Panc1 (cell line): ENCODE measurements at regions not wholly inside any gene's neighbourhood (a gene's known extent, or its start where the extent isn't known, plus 50 kb on each side); places are given as distances from the start of the nearest gene placed in this dataset.

ENCODE experiments used
- POLR2AphosphoS5 ChIP-seq: IDR thresholded peaks from 2 replicates; pipeline ENCODE4 v1.6.1; 2012; ENCODE audit warnings: mild to moderate bottlenecking, low read depth, low read length, moderate library complexity
- SIN3A ChIP-seq: IDR thresholded peaks from 2 replicates; pipeline ENCODE4 v1.6.1; 2012; ENCODE audit warnings: low read depth, mild to moderate bottlenecking, low read length, moderate library complexity, borderline replicate concordance; ENCODE audit not compliant: insufficient read depth
- TF ChIP-seq, protein P1 (sequence below): fragments of 450-650 bp; IDR thresholded peaks from 2 replicates; pipeline ENCODE4 v1.5.1; 2017; ENCODE audit warnings: mild to moderate bottlenecking
- TF ChIP-seq, protein P2 (sequence below), 2 experiments: IDR thresholded peaks; 2 replicates each; pipeline ENCODE4 v1.6.1; 2011 to 2012; ENCODE audit warnings: low read depth in 2 of 2, control low read depth in 1 of 2, low read length in 1 of 2, mild to moderate bottlenecking in 1 of 2, moderate library complexity in 1 of 2; ENCODE audit not compliant: insufficient read depth in 1 of 2

DNA sequence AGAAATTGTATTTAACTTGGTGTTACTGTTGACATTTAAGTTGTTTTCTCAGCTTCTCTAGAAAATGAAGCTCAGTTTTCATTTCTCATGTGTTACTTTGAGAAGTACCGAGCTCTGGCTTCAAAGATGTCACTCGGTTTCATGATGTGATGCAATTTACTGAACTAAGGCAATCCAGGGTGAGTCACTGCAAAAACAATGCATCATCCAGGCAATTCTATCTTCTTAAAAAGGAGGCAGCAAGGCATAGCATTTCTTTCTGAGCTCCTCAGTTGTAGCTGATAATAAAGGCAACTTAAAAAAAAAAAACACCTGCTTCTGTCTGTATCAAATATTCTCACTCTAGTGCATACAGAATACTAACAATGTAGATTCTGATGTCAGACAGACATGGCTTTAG lies 91.1 kb upstream of the KCNA4 start:
- TF ChIP-seq, protein P1, sequence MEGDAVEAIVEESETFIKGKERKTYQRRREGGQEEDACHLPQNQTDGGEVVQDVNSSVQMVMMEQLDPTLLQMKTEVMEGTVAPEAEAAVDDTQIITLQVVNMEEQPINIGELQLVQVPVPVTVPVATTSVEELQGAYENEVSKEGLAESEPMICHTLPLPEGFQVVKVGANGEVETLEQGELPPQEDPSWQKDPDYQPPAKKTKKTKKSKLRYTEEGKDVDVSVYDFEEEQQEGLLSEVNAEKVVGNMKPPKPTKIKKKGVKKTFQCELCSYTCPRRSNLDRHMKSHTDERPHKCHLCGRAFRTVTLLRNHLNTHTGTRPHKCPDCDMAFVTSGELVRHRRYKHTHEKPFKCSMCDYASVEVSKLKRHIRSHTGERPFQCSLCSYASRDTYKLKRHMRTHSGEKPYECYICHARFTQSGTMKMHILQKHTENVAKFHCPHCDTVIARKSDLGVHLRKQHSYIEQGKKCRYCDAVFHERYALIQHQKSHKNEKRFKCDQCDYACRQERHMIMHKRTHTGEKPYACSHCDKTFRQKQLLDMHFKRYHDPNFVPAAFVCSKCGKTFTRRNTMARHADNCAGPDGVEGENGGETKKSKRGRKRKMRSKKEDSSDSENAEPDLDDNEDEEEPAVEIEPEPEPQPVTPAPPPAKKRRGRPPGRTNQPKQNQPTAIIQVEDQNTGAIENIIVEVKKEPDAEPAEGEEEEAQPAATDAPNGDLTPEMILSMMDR, result no peak
- TF ChIP-seq POLR2AphosphoS5 (no peak), SIN3A (no peak)
- TF ChIP-seq, protein P2, sequence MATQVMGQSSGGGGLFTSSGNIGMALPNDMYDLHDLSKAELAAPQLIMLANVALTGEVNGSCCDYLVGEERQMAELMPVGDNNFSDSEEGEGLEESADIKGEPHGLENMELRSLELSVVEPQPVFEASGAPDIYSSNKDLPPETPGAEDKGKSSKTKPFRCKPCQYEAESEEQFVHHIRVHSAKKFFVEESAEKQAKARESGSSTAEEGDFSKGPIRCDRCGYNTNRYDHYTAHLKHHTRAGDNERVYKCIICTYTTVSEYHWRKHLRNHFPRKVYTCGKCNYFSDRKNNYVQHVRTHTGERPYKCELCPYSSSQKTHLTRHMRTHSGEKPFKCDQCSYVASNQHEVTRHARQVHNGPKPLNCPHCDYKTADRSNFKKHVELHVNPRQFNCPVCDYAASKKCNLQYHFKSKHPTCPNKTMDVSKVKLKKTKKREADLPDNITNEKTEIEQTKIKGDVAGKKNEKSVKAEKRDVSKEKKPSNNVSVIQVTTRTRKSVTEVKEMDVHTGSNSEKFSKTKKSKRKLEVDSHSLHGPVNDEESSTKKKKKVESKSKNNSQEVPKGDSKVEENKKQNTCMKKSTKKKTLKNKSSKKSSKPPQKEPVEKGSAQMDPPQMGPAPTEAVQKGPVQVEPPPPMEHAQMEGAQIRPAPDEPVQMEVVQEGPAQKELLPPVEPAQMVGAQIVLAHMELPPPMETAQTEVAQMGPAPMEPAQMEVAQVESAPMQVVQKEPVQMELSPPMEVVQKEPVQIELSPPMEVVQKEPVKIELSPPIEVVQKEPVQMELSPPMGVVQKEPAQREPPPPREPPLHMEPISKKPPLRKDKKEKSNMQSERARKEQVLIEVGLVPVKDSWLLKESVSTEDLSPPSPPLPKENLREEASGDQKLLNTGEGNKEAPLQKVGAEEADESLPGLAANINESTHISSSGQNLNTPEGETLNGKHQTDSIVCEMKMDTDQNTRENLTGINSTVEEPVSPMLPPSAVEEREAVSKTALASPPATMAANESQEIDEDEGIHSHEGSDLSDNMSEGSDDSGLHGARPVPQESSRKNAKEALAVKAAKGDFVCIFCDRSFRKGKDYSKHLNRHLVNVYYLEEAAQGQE (IDR thresholded peaks at IDR 0.05; ENCODE audit: insufficient read depth in 1 of 2, low read depth in 2 of 2, low read length in 1 of 2), result no peak
